NCI-H748 treated with DMSO at 0.1 percent for 48 hours (cell line): ENCODE measurements at regions not wholly inside any gene's neighbourhood (a gene's known extent, or its start where the extent isn't known, plus 50 kb on each side); places are given as distances from the start of the nearest gene placed in this dataset.

Source experiments
- DNase-seq: peaks from one replicate; lab custom pipeline; 2025; lab: John Stamatoyannopoulos, UW

- no peak for DNase-seq
Measured at GRCh38 chr6:139597771-139598755, 223.6 kb upstream of the CITED2 start.

GRCh38 chr6:139597087-139597763, 222.8 kb upstream of the CITED2 start:
- no peak for DNase-seq

GRCh38 chr6:139595183-139595582, 220.7 kb upstream of the CITED2 start:
- DNase-seq, result no peak

- no peak for DNase-seq
Measured at GRCh38 chr6:139594333-139594965, 220.0 kb upstream of the CITED2 start.

DNA sequence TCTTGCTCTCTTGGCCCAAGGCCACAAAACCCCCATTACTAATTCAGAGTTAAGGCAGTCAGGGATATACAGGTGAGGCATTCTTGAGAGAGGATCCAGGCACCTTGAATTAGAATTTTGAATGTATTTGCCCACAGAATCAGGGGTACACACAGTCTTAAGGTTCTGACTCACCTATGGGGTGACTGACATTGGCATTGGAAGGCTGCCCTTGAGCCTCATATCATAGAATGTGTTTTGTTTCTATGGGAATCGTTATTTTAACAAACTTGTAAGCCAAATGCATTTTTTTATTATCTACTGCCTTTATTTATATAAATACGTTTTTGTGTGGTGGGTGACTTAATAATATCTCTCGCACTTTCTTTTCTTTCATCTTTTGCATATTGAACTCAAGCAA, 218.6 kb upstream of the CITED2 start:
- DNase-seq, result no peak

DNA sequence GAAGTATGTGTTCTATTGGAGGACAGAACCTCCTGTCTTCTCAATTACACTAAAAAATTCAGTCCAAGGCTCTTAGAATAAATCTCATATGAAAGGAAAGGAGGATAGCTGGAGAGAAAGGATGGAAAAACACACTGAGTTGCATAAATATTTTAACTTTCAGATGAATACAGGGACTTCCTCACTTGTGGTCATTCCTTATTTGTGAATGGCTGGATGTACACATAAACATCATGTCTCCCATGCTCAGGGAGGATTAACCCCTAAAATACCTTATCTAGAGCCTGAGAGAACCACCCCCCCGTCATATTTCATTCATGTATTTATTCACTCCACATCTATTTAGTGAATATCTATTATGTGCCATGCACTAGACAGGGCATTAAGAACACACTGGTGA, 217.6 kb upstream of the CITED2 start:
- DNase-seq, result no peak

DNA sequence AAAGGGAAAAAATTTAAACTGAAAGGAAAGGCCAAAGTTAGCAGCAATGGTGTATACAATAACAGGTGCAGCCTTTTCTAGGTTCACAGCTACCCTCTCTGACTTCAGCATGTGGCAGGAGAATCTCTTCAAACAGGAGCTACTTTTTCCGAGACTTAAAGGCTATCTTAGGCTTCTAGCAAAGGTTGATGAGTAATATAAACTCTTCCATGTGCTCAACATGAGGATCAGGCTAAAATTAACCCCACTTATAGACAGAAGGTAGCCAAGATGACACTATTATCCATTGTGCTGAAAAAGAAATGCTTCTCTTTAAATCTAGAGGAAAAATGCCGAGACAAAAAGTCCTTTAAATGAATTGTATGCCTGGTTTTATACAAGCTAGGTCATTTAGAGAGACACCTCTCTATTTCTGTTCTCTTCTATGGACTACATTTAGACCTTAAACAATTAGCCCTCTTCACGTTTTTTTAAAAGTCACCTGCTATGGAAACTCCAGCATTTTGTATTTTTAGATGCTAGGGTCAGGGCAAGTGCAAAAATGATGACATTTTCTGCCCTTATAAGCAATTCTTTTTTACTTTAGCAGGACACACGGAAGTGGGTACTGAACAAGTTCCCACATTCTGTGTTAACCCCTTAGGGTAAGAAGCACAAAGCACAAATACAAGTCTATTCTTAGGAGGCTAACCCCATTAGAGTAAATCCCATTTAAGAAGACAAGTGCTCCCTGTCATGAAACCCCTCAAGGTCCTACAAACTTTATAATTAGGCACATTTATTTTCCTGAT, 216.8 kb upstream of the CITED2 start:
- no peak for DNase-seq

- DNase-seq, result no peak
Measured at GRCh38 chr6:139590206-139590605, 215.8 kb upstream of the CITED2 start.

DNA sequence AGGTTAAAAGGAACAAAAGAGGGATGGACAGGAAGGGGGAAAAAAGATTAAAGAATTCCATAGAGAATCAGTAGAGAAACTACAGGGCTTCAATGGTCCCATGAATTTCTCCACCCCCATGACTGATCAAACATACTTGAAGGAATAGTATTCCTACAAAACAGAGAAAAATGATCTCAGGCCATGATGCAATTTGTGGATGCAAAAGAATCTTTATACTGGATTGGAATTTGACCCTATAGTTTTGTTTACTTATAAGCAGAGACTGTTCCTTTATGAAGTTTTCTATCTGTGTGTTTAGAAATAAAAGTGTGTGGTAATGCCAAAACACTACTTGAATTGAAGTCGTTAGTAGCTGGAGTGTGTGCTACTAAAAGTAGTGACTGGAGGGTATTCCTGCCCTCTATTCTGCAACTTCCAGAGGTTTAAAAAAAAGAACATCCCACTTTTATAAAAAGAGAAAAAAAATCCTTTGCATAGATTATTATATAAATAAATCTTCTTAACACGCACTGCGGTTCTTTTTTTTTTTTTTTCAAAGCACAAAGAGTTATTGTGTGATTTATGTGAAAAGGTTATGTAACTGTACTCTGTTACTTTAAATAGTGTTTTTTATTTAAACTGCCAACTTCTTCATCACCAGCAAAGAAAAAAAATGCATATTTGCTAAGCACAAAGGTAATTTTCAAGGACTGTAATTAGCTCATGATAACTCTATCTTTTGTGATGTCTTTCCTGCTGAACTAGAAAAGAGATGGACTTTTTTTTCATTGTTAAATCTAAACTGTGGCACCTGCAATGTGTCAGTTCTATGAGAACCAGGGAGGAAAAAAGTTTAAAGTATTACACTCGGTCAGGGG, 214.5 kb upstream of the CITED2 start:
- peak; percentile 16 for DNase-seq

DNA sequence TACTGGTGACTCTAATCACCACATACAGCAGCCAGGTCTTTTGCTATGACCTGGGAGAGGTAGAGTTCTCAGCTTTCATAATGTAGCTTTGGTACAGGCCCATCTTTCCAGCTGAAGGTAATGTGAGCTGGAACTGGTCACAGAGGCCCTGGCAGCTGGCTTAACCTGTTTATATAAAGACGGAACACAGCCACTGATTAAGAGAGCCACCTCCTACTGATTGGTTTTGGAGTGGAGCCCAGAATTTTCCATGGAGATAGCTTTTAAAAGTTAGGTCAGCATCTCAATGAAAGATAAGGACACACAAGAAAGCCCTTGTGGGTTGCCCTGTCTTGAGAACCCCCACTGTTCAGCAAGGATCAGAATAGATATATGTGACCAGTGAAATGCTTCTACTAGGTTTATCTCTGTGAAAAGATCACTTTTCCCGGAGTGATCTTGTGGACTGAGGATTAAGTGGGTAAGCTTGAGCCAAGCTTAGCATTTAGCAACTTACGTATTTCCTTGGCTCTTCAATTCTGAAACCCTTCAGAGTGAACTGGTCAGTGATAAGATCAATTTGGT, 213.7 kb upstream of the CITED2 start:
- DNase-seq, result peak; percentile 84

GRCh38 chr6:139587469-139587868, 213.0 kb upstream of the CITED2 start:
- DNase-seq, result no peak

- DNase-seq, result no peak
Measured at GRCh38 chr6:139586273-139586672, 211.8 kb upstream of the CITED2 start.

DNA sequence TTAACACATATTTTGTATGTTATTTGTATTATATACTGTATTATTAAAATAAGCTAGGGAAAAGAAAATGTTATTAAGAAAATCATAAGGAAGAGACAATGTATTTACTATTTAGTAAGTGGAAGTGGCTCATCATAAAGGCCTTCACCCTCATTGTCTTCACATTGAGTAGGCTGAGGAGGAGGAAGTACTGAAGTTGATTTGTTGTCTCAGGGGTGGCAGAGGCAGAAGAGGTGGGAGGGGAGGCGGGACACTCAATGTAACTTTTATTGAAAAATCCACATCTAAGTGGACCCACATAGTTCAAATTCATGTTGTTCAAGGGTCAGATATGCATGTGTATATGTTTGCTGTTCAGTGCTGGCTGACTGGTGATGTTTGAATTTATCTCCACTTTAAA, 210.2 kb upstream of the CITED2 start:
- DNase-seq, result no peak

DNA sequence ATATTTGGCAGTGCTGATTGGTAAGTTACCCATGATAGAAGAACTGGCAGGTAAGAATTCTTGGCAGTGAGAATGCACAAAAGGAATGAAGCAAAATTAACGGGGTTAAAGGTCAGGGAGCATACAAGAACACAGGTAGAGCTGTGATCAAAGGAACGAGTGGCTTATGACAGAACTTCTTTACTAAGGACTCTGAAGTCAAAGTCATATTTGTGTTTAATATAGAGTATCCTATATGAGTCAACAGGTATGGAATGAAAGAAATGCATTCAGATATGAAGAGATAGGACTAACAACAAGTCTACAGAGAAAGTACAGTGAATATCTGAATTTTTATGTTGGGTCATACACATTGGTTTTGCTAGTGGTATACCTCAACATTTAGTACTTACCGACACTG, 209.0 kb upstream of the CITED2 start:
- no peak for DNase-seq

- DNase-seq, result no peak
Measured at GRCh38 chr6:139582956-139583355, 208.5 kb upstream of the CITED2 start.

- DNase-seq, result no peak
Measured at GRCh38 chr6:139581485-139581865, 207.0 kb upstream of the CITED2 start.

DNA sequence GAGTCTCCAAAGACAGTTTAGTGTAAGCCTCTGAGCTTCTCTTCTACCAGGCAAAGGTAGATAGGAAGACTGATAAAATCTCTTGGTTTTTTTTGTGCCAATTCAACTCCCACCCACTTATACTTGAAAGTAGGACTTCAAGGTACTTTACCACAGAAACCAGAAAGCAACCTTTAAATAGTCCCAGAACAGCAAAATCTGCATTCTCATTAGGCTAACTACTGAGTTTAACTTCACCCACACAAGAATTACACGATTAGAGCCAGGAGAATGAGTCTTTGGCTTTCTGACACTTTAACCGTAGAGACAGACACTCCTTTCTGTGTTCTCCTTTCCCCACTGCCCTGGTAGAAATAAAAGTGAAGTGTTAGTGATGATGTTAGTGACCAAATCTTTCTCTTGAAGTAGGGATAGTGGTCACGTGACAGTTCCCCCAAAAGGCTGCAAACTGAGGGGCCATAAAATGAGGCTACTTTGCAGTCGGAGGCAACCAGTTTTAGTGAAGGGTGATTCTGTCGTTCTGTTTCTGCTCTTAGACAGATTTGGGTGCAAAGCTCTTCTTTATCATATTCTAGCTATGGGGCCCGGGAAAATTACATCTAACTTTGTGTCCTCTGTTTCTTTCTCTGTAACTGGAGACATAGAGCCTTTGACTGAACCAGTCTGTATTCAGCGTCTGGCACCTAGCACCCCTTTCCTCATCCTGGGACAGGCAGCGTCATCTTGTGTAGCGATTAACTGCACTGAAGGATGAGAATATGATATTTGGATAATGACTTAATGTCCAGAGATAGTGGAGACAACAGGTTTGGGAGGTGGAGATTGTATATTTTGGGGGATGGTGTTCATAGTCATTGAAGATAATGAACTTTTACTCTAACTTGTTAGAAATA, 206.4 kb upstream of the CITED2 start:
- no peak for DNase-seq

- no peak for DNase-seq
Measured at GRCh38 chr6:139577763-139578604, 203.5 kb upstream of the CITED2 start.
